Esophagus mucosa (tissue), 1 donor: ENCODE measurements at regions not wholly inside any gene's neighbourhood (a gene's known extent, or its start where the extent isn't known, plus 50 kb on each side); places are given as distances from the start of the nearest gene placed in this dataset.

Experiments used
- ATAC-seq: fragments of 200-7000 bp; cut with Tn5 transposase; one replicate; pipeline ENCODE4 v1.9.1; 2020
- donor health status: DM: yes; HTN: yes; CAD: no.

DNA sequence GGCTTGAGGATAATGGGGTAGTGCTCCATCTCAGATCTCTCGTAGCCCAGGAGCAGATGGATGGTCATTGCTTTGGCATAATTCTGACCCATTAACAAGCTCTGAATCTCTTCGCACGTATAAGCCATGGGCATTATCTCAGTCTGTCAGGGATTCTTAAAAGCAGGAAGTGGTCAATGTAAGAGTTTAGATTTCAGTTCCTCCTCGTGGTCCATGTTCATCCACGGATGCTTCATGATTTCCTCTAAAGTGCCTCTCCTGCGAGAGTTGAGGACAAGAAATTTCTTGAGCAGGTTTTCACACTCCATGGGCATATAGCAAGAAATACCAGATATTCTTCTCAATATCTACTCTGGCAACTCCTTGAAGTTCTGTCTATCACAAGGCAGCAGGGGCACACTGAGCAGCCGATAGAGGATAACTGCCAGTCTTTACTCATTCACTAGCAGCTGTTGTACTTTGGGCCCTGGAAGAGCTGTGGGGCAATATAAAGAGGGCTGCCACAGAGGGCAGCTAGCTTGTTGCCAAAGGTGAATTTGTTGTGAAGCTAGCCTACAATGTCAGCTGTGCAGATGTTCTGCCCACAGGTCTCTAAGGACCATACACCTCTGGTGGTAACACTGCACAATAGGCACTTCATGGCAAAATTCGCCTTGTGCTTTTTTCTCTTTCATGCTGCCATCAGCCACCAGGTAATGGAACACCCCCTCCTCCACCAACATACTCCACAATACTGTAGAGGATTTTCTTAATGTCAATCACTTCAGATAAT lies 52.0 kb upstream of the WDR17 start:
- ATAC-seq, result no peak

- no peak for ATAC-seq
Observed at GRCh38 chr4:176014583-176015108, 51.0 kb upstream of the WDR17 start.
